IPS DF 4.7 (cell line): ENCODE measurements at regions not wholly inside any gene's neighbourhood (a gene's known extent, or its start where the extent isn't known, plus 50 kb on each side); places are given as distances from the start of the nearest gene placed in this dataset.

Experiments used
- DNase-seq: peaks from one replicate; pipeline ENCODE4 v3.0.0-alpha.2; 2013; ENCODE audit warnings: low spot score; ENCODE audit errors: extremely low read depth

DNA sequence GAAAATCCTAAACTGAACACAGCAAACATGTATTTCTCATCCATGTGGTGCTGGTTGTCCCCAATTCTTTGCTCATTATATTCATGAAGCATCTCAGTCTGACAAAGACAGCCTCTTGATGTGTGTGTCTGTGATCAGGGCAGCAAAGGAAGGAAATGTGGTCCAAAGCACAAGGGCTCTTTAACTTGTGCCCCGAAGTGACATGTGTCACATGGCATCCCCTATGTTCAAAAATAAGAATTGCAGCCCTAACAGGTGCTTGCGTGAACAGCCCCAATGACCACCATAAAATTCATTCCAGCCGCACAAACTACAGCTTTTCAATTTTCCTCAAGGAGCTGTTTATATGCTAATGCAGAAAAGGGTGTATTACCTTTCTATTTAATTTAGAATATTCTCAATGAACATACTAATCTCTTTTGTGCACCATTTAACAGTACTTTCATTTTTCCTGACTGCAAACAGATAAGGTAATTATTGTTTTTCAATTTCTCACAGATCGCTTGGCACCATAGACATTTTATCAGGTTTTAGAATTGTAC lies 231.9 kb upstream of the CTSO start:
- DNase-seq: no peak

DNA sequence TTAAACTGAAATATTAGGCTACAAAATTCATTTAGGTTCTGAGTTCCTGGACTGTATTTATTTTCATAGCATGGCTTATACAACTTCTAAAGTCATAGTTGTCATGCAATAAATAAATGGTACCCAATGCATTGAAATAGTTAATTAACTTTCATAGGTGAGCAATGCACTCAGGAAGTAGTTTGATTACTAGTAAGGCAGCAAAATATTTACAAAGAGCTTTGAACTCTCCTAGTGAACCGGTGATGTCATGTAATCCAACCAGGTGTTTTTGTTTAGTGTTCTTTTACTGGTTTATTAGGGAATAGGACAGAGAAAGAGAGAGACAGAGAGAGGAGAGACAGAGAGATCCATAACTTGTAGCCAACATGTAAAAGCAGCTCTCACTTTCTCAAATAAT lies 228.6 kb upstream of the CTSO start:
- DNase-seq: no peak

DNA sequence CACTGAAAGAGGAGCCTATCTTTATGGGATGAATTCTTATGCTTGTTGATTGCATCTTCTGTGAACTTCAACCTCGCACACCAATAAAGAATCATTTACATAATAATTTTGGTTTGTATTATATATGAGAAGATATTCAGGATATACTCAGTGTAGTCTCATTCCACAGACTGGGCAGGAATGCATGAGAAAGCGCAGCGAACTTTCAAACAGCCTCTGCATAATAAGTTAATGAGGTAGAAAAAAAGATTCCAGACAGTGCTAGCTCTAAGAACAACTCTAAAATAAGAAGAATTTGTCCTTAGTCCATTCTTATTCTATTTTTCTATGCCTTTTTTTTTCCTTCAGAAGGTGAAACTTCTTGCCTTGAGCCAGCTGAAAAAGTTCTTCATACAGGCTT lies 224.3 kb upstream of the CTSO start:
- no peak for DNase-seq

DNA sequence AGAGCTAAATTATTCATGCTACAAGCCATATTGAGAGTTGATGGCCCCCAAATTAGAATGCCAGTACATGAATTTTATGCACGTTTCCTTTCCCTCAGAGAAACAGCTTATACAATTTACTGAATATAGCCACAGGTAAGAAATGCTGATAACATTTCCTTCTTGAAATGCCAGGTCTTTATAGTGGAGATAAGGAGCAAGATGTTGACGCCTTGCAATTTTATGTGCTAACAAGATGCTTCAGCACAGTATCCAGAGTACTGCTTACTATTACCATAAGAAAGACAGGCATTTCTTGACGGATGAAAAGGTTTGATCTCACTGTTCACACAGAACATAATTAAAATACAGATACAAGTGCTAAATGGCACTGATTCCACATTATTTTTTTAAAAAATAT lies 223.2 kb upstream of the CTSO start:
- DNase-seq: no peak

DNA sequence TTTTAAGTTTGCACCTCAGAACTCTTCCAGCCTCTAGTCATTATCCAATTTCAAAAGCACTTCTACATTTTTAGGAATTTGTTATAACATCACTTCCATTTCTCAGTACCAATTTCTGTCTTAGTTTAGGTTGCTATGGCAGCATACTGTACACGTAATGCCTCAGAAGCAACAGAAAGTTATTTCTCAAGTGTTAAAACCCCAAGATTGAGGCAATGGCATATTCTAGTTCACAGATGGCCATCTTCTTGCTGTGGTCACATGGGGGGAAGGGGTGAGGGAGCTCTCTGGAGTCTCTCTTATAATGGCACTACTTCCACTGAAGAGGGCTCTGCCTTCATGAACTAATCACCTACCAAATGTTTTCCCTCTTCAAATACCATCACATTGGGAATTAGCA lies 220.3 kb upstream of the CTSO start:
- no peak for DNase-seq

DNA sequence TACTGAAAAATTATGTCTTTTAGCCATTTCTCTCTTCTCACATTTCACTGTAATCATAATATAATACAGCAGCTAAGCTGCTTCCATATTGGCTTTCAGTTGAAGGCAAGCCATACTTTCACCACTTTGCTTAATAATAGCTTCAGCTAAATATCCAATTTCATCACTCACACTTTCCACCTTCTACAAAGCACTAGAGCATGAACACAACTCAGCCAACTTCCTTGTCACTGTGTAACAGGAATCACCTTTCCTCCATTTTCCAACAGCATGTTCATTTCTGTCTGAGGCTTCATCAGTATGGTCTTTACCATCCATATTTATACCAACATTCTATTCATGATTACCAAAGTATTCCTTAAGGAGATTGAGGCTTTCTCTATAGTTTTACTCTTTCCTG lies 219.8 kb upstream of the CTSO start:
- no peak for DNase-seq

DNA sequence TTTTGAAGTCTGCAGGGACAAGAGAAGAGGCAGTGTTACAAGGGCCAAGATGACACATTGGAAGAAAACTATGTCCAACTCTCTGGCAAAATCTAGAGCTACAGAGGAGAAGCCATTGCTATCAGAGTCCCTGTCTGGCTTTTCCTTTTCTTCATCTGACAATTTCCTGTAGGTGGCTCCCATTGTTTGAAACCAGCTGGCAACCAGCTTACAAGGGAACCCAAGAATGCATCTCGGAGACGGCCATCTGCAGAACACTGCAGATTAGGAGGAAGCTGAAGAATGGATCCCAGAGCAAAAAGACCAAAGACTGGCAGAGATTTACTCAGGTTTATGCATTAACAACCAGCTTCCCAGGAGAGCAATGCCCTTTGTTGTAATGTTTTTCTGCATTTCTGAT lies 216.2 kb upstream of the CTSO start:
- no peak for DNase-seq

DNA sequence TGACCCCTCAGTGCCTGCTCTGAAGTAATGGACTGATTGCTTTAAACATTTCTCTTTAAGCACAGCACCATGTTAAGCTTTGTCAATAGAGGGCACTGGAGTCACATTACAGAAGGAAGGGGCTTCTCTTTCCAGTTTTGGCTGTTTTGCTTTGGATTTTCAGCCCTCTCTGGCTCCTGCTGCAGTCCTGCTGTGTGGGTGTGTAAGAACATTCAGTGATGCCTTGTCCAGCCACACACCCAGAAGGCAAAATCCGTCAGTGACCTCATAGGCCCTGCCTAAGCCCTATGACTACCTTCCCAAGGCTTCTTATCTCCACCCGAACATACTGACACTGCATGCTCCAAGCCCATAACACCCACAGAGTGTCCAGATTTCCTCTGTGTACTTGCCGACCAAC lies 215.3 kb upstream of the CTSO start:
- DNase-seq: peak; percentile 53

DNA sequence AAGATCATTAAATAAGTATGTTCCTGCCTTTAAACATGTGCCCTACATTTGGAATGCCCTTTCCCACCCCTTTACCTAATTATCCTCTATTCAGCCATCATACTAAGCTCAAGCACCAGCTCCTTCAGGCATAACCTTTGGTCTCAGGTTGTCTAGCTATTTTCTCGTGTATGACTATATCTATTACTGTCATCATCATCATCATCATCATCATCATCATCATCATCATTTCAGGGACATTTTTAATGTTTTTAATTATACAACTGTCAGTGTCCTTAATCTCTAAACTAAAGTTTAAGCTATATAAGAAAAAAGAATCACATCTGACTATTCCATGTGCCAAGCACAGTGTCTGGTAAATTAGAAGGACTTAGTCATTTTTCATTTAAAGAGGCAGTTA lies 214.6 kb upstream of the CTSO start:
- no peak for DNase-seq

DNA sequence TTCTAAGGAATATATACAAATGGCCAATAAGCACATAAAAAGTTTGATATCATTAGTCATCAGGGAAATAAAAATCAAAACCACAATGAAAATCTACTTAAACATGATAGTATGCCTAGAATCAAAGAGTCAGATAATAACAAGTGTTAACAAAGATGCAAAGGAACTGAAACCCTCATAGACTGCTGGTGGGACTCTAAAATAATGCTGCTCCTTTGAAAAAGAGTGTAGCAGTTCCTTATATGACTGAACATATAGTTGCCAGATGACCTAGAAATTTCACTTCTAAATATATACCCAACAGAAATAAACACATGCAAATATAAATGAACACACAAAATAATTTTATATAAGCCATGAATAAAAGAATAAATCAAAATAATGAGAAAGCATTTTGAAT lies 205.1 kb upstream of the CTSO start:
- no peak for DNase-seq

DNA sequence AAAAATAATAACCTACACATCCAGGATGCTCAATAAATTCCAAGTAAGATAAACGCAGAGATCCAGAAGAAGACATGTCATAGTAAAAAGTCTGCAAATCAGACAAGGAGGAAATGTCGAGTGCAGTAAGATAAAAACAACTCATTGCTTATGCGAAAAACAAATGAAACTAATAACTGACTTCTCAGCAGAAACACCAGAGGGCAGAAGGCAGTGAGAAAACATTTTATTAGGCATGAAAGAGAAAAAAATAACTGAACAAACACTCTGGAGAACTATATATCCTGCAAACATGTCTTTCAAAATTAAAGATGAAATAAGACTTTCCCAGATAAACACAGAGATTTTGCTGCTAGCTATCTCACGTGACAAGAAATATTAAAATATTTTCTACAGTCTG lies 201.3 kb upstream of the CTSO start:
- DNase-seq: no peak

DNA sequence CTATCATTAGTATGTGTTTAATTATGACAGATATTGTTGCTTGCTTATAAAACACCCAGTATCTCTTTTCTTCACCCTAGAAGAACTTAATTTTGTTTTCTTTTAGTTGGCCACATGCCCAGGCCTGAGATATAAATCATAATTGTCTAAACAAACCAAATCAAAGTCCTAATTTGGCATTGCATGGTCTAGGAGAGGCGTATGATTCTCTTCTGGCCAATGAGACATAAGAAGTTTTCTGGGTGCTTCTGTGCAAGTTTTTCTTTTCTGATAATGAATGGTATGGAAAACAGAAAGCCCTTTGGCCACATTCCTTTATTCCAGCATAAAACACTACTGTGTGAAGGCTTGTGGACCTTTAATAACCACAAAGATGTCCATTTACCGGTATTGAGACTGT lies 192.9 kb upstream of the CTSO start:
- DNase-seq: no peak

DNA sequence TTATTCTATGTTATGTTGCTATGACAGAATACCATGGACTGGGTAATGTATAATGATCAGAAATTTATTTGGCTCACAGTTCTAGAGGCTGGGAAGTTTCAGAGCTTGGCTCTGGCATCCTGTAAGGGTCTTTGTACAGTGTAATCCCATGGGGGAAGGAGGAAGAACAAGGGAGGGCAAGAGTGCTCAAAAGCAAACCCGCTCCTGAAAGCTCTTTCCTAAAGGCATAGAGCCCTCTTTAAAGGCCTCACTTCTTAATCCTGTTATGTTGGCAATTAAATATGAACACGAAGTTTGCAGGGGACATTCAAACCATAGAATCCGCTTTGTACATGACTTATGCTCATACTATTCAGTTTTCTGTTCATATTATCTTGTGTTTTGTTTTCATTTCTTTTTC lies 191.3 kb upstream of the CTSO start:
- no peak for DNase-seq

DNA sequence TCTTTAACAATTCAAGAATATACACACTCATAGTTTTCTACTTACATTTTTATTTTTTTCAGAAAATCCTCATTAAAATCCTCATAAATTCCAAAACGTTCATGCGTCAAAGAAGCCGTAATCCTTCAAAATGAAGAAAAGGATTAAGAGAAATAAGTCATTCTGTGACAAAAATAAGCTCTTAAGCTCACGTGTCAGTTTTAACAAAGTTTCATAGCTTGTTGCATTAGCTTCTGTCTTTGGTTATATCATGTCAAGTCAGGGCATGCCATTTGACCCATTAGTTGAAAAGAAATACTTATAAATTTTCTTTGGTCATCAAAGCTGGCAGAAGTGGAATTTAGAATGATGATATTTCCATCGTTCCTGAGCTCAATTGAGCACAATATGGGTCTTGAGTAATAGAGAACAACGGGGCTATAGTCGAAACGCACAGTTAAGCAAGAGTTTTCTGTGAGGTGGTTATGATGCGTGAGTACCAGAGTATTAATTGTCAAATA lies 185.2 kb upstream of the CTSO start:
- no peak for DNase-seq

DNA sequence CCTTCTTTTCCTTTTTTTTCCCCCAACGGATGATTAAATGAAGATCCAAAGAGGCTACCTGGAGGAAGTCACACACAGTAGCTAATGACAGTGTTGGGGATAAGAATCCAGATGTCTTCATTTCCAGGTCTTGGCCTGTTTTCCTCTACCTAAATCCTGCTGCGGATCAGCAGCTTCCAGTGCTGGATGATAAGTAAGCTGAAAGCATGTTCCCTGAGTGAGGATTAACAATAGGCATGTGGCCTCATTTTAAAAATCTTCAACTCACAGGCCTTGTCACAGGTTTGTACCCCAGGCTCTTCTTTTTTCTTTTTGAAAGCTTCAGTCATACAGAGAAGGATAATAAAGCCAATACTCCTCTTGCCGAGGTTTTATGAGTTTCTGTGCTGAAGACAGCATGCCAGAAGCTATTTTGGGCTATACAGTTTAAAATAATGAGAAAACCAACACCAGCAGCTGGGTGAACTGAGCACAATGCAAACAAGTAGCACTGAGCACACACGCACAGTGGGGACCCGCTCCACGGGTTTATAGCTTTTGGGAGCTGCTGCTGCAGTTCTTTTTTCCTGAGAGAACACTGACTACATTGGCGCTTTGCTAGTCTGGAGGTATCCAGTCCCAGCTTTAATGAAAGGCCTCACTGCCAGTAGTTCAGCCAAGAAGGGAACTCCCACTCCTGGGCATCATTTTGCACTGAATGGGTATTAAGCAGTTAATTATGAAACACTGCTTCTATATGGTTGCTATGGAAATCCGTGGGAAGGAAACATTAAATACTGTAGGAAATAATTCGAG lies 184.2 kb upstream of the CTSO start:
- no peak for DNase-seq

DNA sequence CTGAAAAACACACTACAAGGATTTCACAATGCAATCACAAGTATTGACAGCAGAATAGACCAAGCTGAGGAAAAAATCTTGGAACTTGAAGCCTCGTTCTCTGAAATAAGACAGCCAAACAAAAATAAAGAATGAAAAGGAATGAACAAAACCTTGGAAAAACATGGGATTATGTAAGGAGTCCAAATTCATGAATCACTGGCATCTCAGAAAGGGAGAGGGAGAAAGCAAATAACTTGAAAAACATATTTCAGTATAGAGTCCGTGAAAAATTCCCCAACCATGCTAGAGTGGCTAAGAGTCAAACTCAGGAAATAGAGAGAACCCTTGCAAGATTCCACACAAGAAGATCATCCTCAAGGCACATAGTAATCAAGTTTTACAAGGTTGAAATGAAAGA lies 178.5 kb upstream of the CTSO start:
- DNase-seq: no peak

DNA sequence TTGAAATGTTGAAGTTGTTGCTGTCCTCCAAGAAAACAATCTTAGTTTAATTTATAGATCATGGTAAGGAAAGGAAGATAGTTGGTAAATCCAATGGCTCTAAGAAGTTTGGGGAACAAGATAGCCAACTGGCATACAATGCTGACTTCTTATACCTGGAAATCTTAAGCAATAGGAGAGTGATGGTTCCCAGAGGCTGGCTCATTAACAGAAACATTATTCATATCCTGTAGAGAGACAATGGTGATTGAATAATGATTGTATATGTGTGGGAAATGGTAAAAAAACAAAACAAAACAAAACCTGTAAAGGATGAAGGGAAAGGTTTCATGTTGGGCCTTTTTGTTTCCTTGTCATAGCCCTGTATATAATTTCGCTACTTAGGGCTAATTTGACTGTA lies 174.9 kb upstream of the CTSO start:
- no peak for DNase-seq

DNA sequence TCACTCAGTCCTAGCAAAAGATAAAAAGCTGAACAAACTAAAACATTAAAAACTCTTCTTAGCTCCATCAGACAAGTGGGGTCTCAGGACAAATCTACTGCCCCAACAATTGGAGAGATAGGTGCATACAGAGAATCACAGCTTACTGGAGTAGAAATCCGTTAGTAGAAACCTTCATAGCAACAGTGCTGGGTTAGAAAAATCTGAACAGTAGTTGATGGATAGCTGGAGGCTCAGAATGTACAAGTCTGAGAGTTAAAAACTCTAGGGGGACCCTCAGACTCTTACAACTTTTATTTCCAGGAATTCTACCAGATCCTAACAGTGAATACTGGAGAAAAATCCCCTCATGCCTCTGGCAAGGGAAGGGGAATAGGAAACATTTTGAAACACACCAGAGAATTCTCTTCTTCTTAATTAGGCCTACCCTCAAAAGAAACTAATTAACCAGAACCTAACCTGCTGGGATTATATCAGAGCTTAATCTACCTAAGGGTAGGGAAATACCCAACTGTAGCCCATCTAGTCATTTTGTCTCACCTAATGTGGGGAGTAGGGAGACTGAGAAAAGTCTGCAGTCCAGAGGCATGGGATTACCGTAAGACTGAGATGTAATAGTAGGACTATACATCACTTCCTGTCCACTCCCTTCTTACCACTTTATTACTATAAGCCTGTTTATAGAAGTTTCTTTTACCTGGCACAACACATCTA lies 165.0 kb upstream of the CTSO start:
- no peak for DNase-seq

DNA sequence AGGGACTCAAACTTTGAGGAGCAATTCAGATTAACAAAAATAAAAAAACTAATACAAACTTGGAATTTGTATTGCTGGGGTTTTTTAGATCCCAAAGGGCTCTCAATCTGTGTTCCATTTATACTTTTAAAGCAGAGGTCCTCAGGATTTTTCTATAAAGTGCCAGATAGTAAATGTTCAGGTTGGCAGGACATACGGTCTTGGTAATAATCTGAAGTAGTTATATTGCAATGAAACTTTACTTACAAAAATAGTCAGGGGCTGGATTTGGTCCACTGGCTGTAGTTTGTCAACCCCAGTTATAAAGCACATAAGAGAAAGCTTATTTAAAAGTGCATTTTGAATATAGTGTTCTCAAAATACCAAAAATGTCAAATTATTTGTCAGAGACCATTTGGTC lies 164.1 kb upstream of the CTSO start:
- no peak for DNase-seq

DNA sequence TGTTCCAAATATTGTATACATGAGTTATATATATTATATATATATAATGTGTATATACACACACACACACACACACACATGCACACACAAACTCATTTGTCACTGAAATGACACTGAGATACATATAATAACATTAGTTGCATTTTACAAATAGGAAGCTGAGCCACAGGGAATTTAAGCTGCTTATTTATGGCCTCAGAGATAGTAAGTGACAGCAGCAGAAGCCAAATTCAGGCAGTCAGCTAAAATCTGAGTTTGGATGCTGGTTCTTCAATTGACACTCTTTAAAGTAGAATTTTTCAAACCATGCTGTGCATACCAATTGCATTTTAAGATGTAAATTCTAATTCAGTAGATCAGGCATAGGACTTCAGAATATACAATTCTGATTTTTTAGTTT lies 163.3 kb upstream of the CTSO start:
- DNase-seq: no peak

DNA sequence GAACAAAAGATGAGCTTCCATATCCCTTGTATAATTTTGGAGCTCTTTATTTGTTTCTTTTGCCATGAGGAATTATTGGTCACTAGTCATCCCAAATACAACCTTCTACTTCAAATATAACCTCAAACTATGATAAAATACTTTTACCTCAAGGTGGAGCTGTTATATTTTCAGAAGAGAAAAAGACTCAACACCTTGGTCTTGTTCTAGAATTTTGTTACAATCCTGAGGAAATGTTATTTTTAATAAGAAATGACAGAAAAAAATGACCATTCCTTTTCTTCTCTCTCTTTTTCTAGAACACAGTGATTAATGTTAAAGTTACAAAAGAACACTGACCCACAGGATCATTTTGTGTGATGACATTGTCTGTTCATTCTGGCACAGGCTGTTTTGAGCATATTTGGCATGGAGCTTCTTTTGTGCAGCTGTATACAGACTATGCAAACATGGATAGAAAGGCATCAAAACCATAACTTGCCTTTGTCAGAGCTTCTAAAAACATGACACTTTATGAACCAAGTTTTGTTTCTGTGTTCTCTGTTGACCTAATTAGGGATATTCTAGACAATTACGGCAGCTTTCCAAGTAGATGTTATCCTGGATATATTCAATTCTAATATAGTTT lies 159.6 kb upstream of the CTSO start:
- DNase-seq: no peak

DNA sequence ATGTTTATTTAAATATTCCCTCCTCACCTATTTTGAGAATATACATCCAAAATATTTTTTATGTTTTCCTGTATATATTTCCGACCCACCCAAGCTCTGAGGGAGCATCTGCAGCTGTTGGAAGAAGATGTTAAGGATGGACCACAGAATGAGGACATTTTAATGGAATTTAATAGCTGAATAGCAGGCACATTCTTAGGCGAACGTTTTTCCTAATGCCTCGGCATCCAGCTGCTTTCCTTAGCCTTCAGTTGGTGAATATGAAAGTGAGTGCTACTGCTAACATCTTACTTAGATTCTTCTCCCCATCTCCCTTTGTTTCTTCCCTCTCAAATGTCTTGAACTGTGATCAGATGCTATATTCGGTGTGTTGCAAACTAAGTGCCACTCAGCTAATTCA lies 158.0 kb upstream of the CTSO start:
- DNase-seq: no peak
